Right lung (tissue), 2 donors: ENCODE measurements at regions not wholly inside any gene's neighbourhood (a gene's known extent, or its start where the extent isn't known, plus 50 kb on each side); places are given as distances from the start of the nearest gene placed in this dataset.
"Not testable (repeated sequence)": the region's sequence is repeated elsewhere in the genome, so short reads cannot be mapped to it uniquely, and the experiment has no call there.

ENCODE experiments used
- DNase-seq, 2 donors: peaks; one replicate each; pipeline ENCODE4 v3.0.0-alpha.2; 2013

DNA sequence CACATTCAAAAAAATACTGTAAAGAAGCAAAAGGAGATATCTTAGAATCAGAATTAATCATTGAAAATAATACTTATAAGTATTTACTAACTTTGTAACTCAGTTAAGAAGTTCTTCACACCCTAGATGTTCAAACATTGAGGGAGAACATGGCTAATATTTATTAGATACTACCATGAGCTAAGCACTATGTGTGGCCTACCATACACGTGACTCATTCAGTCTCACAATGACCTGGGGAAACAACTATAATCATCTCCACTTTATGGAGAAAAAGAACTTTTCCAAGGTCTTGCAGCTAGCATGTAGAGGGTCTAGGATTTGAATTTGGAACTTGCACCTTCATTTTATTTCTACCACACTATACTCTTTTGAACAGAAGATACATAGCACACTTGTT is 361.9 kb upstream of the CFAP20DC start:
- DNase-seq = no peak

DNA sequence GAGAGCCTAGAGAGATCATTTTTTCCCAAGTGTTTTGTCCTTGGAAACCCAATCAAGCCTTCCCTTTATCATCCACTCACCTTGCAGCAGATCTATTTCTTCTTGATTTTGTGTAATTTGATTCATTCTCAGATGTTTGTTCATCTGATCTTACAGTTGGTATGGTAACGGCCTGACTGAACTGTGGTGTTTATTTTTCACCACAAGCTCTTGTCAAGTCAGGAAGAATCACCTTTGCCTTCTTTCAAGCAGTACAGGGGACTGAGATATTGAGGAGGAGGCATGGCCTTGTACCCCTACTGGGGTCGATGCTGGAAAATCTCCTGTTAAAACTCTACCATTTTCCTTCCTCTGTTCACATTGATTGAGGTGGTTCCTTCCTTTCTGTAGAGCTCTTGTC is 361.4 kb upstream of the CFAP20DC start:
- DNase-seq = no peak

DNA sequence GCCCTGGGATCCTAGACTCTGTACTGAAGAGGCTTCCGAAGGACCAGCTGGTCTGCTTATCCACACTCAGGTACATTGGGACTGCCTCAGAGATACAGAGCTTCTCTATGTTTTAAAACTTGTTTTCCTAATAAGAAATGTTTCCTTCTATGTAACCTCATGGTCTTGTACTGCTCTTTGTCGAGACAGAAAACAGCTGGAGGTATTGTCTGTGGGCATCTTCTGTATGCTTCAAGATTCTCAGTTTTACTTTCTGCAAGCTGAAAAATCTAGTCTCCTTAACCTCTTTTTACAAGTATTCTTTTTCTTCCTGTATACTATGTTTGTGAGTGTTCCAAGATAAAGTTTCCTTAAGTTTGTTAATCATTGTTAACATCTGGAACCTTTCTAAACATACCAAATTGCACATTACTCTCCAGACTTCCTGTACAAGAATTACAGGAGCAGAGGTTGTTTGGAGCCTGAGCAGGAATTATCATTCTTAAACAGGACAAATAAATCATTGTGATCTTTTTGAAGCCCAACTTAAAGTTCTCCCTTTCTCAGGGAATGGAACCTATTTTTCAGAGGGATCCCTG is 358.3 kb upstream of the CFAP20DC start:
- peak in 1 of 2 donors; percentile 1 for DNase-seq

DNA sequence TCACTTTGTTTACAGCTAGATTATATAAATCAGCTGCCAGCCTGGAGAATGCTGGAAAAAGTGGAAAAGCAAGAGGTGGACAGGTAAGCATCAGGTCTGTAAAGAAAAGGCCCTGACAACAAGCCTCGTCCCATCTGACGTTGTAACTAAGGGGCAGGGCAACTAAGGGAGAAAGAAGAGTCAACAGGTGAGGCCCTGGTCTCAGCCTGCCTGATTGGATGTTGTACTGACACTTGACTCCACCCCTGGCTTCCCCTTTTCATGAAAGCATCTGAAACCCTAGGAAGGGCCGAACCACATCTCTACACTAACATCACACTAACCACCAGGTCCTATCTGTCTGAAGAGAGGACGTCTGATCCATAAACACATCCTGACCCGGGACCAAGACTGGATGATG is 357.6 kb upstream of the CFAP20DC start:
- no peak for DNase-seq

DNA sequence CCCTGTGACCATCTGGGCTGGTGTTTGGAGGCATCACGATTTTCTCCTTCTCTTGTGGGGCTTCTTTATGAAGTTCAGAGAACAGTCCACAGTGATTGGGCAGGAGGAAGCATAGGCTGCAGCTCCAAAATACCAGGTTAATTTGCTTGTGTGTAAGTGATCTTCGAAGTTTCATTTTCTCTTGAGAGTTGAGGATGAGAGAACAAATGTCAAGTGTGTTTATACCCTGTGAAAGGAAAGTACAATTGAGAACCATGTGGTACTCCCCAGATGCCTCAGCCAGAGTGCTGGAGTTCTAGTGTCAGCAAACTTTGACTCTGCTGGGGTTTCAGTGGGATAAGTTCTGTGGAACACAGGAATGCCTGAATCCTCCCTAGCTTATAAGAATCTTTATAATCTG is 357.1 kb upstream of the CFAP20DC start:
- DNase-seq = no peak

DNA sequence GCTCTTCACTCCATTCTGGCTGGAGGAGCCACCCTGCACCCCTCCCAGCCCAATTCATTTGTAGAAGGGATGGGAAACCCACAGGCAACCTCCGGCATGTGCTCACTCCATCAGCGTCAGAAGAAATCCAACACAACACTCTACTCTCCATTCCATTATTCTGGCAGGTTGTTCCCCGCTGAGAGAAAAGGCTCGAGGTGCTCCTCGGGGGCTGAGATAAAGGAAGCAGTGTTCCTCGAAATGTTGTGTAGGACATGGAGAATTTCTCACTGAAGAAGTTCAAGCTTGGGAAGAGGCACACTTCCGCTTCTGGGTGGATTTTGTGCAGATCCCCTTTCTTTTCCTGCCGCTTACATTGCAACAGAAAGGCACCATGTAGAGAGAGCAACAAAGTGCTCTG is 355.0 kb upstream of the CFAP20DC start:
- no peak for DNase-seq

DNA sequence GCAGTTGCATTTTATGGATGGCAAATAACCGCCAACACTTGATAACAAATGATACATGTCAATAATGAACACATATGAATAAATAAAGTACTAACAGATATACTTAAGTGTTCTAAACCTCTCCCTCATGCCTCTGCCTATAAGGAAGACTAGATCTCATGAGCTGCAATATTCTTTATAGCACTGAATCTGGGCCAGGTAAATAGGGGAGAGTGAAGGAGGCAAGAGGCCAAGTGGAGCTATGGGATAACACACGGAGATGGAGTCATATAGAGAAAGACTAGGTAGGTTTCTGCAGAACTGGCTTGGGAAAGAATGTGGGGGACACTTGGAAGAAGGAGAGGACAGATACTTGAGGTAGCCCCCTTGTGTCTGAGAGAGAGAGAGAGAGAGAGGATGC is 354.2 kb upstream of the CFAP20DC start:
- no peak for DNase-seq

DNA sequence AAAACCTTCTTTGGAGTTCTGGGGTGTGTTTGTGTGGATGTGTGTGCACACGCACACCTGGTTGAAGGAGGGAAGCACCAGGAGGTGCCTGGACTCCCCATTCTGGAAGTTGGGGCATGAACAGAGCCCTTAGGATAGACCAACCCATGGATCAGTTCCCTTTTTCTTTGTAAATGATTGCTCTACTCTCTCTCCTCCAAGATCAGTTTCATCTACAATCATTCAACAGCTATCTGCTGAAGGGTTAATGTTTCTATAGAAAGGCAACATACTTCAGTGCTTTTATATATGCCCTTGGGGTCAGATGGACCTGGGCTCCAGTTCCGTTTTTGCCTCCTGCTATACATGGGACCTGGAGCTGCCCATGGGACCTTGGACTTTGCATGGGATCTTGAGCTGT is 352.1 kb upstream of the CFAP20DC start:
- no peak for DNase-seq

DNA sequence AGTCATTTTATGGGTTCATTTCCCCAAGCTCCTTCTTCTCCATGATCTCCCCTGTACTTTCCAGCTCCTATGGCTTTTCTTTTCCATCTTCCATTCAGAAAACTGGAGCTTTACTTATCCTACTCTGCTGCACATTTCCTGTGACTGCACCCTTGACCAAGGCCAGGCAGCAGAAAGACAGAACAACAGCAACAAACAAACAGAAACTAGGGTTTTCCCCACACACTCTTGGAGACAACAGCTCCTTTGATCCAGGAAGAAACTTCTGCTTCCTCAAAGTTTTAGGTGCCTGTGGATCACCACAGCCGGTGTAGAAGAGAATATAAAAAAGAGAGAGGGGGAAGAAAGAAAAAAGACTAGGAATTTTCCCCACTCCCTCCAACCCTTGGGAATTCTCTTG is 342.3 kb upstream of the CFAP20DC start:
- DNase-seq = no peak

DNA sequence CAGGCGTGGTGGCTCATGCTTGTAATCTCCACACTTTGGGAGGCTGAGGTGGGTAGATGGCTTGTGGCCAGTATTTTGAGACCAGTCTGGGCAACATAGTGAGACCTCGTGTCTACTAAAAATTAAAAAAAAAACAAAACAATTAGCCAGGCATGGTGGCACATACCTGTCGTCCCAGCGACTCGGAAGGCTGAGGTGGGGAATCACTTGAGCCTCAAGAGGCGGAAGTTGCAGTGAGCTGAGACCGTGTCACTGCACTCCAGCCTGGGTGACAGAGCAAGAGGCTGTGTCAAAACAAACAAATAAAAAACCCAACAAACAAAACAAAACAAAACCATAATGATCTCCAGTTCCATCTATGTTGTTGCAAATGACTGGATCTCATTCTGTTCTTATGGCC is 341.3 kb upstream of the CFAP20DC start:
- no peak for DNase-seq

DNA sequence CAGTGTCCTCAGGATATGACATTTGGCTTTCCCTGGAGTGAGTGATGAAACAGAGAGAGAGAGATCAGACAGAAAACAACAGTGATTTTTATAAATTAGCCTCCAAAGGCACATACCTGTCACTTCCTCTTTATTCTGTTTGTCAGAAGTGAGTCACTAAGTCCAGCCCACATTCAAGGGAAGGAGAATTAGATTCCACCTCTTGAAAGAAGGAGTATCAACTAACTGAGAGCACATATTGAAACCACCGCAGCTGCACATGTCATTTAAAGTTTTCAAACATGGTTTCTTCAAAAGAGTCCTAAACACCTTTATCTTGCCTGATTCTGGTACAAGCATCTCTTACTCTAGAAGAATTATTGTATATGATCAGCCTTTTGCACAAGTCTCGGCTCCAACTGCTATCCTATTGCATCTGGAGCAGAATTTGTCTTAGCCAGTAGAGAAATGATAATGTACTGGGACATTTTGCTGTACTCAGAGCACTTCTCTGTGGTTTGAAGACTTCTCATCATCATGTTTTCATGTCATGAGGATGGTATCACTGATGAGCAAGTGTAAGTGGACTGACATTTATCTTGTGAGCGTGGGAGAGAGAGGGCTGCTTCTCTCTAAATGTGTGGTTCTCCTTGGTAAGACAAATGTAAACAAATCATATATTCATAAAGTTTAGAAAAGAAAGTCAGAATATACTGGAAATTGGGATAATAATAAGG is 338.9 kb upstream of the CFAP20DC start:
- no peak for DNase-seq

DNA sequence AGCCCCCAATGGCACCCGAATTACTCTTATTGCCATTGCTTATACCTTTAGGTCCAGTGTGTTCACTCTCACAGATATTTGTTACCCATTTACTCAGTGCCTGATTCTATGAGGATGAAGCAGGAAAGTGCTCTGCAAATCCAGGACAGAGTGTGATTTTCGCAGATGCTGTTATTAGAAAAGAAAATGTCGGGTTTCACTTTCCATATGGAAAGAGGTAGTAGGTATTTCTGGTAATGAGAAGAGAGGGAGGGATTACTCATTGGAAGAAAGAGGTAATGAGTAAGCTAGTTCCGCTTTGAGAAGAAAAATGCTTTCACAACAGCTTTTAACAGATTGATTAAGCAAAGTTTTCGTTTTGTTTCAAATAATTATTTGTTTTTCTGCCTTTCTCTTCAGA is 336.3 kb upstream of the CFAP20DC start:
- no peak for DNase-seq

DNA sequence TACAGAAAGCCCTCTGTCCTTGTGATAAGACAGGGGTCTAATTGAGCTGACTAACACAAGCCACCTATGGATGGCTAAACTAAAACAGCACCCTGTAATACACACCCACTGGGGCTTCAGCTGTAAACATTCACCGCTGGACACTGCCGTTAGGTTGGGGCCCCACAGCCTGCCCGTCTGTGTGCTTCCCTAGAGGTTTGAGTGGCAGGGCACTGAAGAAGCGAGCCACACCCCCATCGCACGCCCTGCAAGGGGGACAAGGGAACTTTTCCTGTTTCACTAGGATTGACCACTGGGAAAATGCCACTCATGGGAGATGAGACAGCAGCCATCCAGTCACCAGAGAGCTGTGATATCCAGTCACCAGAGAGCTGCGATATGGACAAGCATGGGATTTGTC is 335.7 kb upstream of the CFAP20DC start:
- no peak for DNase-seq

DNA sequence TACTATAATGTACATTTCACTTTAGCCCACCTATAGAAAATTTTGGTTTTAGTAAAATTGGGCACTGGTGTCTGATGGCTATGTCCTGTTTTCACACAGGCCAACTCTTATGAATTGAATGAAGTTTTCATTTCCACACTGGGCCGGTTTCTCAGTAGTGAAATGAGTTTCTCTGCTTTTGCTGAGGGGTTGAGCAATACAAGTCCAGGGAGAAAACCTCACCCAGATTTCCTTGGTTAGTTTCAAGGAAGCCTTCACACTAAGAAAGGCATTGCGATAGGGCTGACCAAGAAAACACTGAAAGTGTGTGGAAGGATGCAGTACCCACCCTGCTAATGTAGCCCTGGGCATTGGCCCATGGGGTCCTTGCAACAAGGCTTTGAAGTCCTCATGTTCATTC is 331.5 kb upstream of the CFAP20DC start:
- DNase-seq = no peak

DNA sequence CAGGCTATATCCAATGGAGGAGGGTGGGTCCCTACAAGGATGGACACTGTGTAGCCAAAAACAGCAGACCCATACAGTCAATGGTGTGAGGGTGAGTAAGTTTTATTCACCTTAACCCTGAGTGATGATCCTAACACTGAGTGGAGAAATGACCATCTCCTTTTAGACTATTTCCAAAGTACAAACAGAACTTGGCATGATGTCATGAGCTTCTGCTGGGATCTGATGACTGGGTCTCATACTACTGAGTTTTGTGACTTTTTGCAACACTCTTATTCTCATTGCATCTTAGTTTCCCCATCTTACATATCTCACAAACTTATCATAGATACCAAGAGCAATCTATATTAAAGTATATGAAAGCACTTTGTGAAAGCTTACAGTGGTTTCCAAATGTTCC is 330.3 kb upstream of the CFAP20DC start:
- DNase-seq = no peak

DNA sequence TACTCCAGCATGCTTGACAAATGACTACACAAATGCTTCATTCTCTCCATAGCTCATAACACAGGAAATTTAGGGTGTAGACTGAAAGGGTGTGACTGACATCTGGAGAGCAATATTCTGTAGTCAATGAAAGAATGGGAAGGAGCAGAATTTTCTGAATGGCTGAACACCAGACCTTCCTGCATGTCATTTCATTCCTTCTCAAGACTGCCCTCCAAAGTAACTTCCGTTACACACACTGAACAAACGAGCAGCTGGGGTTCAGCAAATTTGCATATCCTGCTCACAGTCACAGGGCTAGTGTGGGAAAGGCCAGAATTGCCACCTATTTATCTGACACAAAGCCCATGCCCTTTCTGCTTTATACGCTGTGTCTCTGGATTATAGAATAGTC is 325.0 kb upstream of the CFAP20DC start:
- DNase-seq = no peak

DNA sequence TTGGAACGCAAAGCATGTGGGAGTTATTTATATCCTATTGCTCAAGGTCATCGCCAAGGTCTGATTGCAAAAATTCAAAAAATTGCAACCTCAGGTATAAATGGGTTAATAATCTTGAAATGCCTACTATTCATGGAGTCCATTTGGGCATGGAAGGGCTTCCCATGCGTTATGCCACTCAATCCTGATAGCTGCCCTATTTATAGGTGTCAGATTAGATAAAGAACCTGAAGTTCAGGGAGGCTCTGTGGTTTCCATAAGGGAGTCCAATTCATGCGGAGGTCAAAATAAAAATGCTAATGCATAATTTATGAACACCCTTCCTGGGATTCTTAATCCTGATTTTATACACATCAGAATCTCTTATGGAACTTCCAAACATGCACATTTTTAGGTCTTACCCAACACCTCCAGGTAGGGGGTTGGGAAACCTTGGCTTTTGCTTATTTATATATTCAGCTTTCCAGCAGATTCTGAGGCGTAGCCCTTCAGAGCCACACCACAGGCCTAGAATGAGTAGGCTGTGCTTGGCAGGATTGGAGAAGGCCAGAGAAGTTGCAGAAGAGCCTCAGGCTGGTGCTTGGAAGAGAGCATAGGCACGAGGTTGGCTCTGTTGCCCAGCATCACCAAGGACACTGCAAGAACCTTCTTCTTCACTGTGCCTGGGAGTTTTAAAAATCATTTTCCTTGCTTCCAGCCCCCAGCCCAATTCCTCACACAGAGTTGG is 324.4 kb upstream of the CFAP20DC start:
- DNase-seq = no peak

DNA sequence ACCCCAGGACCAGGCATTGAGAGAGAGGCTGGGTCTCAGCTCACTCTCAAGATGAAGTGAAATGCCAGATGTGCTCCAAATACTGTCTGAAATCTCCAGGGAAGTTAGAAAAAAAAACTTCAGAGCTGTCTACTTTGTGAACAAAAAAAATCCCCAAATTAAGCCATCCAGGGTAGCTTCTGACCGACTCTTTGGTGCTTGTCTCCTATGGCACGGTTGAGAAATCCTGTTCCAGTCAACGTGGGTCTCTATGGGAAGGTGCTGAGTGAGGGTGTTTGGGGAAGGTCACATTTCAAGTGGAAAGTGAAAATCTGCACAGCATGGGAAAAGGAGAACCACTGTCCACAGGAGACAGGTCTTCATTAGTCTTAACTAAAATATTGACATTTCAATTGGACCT is 322.5 kb upstream of the CFAP20DC start:
- DNase-seq = no peak

DNA sequence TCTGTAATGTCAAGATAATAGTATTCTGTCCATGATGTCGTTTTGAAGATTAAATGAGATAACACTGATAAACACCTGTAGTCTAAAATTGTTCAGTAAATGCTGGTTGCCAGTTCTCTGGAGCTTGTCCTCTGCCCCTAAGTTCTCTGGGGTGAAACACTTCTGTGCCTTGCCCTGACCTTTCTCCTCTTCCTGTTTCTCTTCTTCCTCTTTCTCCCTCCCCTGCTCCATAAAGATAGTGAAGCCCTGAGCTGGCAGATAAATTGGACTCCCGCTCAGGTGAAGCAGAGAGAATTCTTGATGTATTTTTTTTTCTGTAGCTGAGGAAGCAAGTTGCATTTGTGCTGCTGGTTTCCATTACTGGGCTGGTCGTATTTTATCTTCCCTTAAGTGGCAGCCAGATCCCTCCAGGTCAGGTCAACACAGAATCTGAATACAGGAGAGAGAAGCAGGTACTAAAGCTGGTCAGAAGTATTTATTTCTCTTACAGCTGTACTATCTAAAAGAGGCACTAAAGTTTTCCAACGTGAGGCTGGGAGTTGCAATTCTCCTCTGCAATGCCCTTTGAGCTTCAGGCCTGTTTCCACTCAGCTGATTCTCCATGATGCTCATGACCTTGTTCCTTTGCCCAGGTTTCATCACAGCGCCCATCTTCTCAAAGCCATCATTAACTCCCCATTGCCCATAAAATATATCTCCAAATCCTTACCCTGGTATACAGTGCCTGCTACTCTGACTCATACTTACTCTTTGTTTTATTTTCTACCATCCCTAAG is 319.3 kb upstream of the CFAP20DC start:
- DNase-seq = no peak

DNA sequence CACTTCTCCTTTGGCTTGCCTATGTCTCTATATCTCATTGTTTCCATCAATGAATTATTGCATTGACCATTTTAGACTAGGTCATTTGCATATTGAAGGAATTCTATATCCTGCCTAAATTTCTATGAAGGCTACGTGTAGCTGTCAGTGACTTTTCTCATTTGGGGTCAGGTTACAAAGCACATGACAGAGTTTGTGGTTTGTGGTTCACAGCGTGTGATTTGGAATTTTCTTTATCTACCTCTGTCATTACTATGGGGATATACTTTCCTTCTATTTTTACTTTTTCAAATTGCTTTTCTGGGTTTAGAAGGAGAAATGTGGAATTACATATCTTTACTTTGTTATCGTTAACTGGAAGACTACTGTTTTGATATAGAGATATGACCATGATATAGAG is 317.3 kb upstream of the CFAP20DC start:
- no peak for DNase-seq

DNA sequence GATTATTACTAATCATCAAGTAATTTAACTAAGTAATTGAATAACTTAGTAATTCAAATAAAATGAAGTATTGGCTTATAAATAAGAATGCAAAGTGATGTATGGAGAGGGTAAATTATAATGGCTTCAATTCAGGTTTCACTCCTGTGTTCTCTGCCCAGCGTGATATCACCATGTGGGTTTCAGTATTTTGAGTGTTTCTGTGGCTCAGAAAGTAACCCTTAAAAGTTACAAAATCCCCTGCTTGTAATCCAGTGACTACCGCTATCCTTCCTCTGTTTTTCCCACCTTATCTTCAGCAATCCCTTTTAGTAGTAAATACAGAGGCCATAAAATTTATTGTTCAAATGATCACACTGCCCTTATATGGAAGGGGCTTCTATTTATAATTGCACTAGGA is 316.4 kb upstream of the CFAP20DC start:
- DNase-seq = no peak

DNA sequence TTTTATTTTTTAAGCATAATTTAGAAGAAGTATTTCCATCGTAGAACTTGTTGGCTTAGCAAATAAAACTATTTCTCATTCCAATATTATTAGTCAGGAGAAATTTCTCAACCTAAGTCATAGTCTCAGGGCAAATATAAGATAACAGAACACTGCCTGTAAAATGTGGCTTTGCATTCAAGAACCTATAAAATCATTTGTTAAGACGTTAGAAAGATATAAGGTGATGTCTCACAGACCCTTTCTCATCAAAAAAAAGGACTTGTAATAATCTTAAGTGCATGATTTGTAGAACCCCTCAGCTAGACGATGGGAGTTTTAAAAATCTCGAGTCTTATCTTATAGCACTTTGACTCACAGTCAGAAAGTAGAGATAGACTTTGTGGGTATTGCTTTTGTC is 314.7 kb upstream of the CFAP20DC start:
- DNase-seq = no peak

DNA sequence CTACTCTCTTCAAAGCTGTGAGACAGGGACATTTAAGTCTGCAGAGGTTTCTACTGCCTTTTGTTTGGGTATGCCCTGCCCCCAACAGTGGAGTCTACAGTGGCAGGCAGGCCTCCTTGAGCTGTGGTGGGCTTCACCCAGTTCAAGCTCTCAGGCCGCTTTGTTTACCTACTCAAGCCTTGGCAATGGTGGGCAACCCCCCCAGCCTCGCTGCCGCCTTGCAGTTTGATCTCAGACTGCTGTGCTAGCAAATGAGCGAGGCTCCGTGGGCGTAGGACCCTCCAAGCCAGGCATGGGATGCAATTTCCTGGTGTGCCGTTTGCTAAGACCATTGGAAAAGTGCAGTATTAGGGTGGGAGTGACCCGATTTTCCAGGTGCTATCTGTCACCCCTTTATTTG is 310.5 kb upstream of the CFAP20DC start:
- DNase-seq = not testable (repeated sequence)
